ENCODE measurements at regions not wholly inside any gene's neighbourhood (a gene's known extent, or its start where the extent isn't known, plus 50 kb on each side); places are given as distances from the start of the nearest gene placed in this dataset.

DNA sequence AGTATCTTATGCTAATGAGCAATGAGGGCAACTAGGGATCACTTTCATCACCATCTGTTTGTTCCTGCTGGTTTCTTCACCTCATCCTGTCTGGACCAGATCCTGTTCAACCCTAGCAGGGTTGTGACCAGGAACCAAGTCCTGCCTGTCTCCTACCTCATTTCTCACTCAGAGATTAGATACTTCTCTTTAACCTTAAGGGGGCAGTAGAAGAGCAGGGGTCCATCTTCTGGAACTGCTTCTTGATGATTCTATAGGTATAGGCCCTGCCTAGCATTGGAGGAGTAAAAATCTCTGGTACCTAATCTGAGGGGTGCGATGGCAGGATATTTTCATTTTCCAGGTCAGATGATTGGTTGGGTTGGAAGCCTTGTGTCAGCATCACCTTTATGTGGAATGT, 335.1 kb downstream of the TGIF2LY start:
- DNase-seq: peak; percentile 57

Measured in NCI-H2171 treated with DMSO at 0.1 percent for 48 hours (cell line).